ENCODE measurements at regions not wholly inside any gene's neighbourhood (a gene's known extent, or its start where the extent isn't known, plus 50 kb on each side); places are given as distances from the start of the nearest gene placed in this dataset.
"Not testable (repeated sequence)": the region's sequence is repeated elsewhere in the genome, so short reads cannot be mapped to it uniquely, and the experiment has no call there.

DNA sequence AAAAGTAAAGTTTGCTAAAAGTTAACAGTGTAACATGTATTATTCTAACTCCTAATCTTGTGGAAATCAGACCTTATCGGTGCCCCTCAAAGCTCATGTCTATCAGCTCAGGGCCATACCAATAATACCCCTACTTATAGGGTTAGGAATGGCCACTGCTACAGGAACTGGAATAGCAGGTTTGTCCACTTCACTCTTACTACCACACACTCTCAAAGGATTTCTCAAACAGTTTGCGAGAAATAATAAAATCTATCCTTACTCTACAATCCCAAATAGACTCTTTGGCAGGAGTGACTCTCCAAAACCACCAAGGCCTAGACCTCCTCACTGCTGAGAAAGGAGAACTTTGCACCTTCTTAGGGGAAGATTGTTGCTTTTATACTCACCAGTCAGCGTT is 1677.7 kb downstream of the OLFM4 start:
- no peak overlapping the region for H3K4me3 ChIP-seq
- TF ChIP-seq POLR2AphosphoS5 (IDR thresholded peaks at IDR 0.05), result no peak
- TF ChIP-seq, protein P1, sequence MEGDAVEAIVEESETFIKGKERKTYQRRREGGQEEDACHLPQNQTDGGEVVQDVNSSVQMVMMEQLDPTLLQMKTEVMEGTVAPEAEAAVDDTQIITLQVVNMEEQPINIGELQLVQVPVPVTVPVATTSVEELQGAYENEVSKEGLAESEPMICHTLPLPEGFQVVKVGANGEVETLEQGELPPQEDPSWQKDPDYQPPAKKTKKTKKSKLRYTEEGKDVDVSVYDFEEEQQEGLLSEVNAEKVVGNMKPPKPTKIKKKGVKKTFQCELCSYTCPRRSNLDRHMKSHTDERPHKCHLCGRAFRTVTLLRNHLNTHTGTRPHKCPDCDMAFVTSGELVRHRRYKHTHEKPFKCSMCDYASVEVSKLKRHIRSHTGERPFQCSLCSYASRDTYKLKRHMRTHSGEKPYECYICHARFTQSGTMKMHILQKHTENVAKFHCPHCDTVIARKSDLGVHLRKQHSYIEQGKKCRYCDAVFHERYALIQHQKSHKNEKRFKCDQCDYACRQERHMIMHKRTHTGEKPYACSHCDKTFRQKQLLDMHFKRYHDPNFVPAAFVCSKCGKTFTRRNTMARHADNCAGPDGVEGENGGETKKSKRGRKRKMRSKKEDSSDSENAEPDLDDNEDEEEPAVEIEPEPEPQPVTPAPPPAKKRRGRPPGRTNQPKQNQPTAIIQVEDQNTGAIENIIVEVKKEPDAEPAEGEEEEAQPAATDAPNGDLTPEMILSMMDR (IDR thresholded peaks at IDR 0.05 in 8 of 11, conservative IDR thresholded peaks at IDR 0.05 in 3 of 11), result no peak
- TF ChIP-seq POLR2A (IDR thresholded peaks at IDR 0.05), result no peak
- peaks cover 0 to 56% (median 5%) of the 10 kb centered on the region in 8 donors for H3K9me3 ChIP-seq
- no peak overlapping the region for H3K27ac ChIP-seq
- no peak for DNase-seq
- no peaks in the 10 kb centered on the region for H3K27me3 ChIP-seq (replicated peaks in 1 of 7)
- H3K36me3 ChIP-seq, result no peaks in the 10 kb centered on the region
- 81 to 94% (median 89%) methylated on average over 3 of the region's 3 CpGs for WGBS, 5 donors
- no peaks in the 10 kb centered on the region for H3K4me1 ChIP-seq
- intact Hi-C loops (cut with DNase I; ENCODE audit: low total_unique reads), result no loop called here

GRCh38 chr13:54709546-54709945 is 1680.9 kb downstream of the OLFM4 start:
- Histone ChIP-seq H3K27me3 (replicated peaks in 1 of 7) (no peaks in the 10 kb centered on the region), H3K4me3 (no peak overlapping the region), H3K27ac (no peak overlapping the region), H3K4me1 (no peaks in the 10 kb centered on the region), H3K9me3 (peaks cover 0 to 53% (median 10%) of the 10 kb centered on the region in 8 donors), H3K36me3 (no peaks in the 10 kb centered on the region)
- DNase-seq, result no peak
- intact Hi-C loops (cut with DNase I; ENCODE audit: low total_unique reads), result no loop called here
- TF ChIP-seq, protein P1 (IDR thresholded peaks at IDR 0.05 in 8 of 11, conservative IDR thresholded peaks at IDR 0.05 in 3 of 11), result no peak
- TF ChIP-seq POLR2AphosphoS5 (IDR thresholded peaks at IDR 0.05), result no peak
- no peak for TF ChIP-seq POLR2A (IDR thresholded peaks at IDR 0.05)

GRCh38 chr13:54733639-54734038 is 1705.0 kb downstream of the OLFM4 start:
- WGBS, 5 donors, result 67 to 73% (median 70%) methylated on average over 5 of the region's 5 CpGs
- Histone ChIP-seq H3K36me3 (no peaks in the 10 kb centered on the region), H3K9me3 (peaks cover 0 to 29% (median 7%) of the 10 kb centered on the region in 8 donors), H3K27ac (no peak overlapping the region), H3K4me3 (no peak overlapping the region), H3K4me1 (no peaks in the 10 kb centered on the region), H3K27me3 (replicated peaks in 1 of 7) (no peaks in the 10 kb centered on the region)
- DNase-seq, result no peak
- intact Hi-C loops (cut with DNase I; ENCODE audit: low total_unique reads), result no loop called here
- TF ChIP-seq POLR2A (IDR thresholded peaks at IDR 0.05) (no peak), POLR2AphosphoS5 (IDR thresholded peaks at IDR 0.05) (no peak)
- TF ChIP-seq, protein P1 (IDR thresholded peaks at IDR 0.05 in 8 of 11, conservative IDR thresholded peaks at IDR 0.05 in 3 of 11), result no peak

- WGBS, 5 donors, result 89 to 96% (median 92%) methylated on average over 5 to 21 of the region's 21 CpGs
- DNase-seq; intact Hi-C loops (cut with DNase I; ENCODE audit: low total_unique reads): not testable (repeated sequence)
Observed at GRCh38 chr13:54737211-54737610, 1708.6 kb downstream of the OLFM4 start.

GRCh38 chr13:54742984-54743383 is 1714.4 kb downstream of the OLFM4 start:
- Histone ChIP-seq H3K36me3 (no peaks in the 10 kb centered on the region), H3K9me3 (peaks cover 0 to 19% (median 0%) of the 10 kb centered on the region in 8 donors), H3K27ac (no peak overlapping the region), H3K4me3 (no peak overlapping the region), H3K27me3 (replicated peaks in 1 of 7) (no peaks in the 10 kb centered on the region), H3K4me1 (no peaks in the 10 kb centered on the region)
- no peak for DNase-seq
- intact Hi-C loops (cut with DNase I; ENCODE audit: low total_unique reads), result no loop called here
- no peak for TF ChIP-seq POLR2A (IDR thresholded peaks at IDR 0.05)
- TF ChIP-seq, protein P1 (IDR thresholded peaks at IDR 0.05 in 8 of 11, conservative IDR thresholded peaks at IDR 0.05 in 3 of 11), result no peak
- no peak for TF ChIP-seq POLR2AphosphoS5 (IDR thresholded peaks at IDR 0.05)

More at GRCh38 chr13:54737211-54737610, 1708.6 kb downstream of the OLFM4 start:
- H3K27ac ChIP-seq; H3K27me3 ChIP-seq (replicated peaks in 1 of 7); H3K4me3 ChIP-seq; H3K4me1 ChIP-seq; H3K36me3 ChIP-seq: not testable (repeated sequence)
- peaks cover 0 to 28% (median 8%) of the 10 kb centered on the region in 8 donors for H3K9me3 ChIP-seq

All from spleen (tissue), 11 donors.